Epithelial cell of proximal tubule (primary cell): ENCODE measurements at regions not wholly inside any gene's neighbourhood (a gene's known extent, or its start where the extent isn't known, plus 50 kb on each side); places are given as distances from the start of the nearest gene placed in this dataset.
A peak's percentile ranks its signal among the peaks of the same experiment; 100 is the strongest.
"Not testable (repeated sequence)": the region's sequence is repeated elsewhere in the genome, so short reads cannot be mapped to it uniquely, and the experiment has no call there.

ENCODE experiments used
- DNase-seq: peaks from one replicate; pipeline ENCODE4 v3.0.0-alpha.2; 2011; ENCODE audit warnings: low read depth
- H3K4me3 ChIP-seq: 2 replicates; pipeline ENCODE4 v1.5.1; 2011; ENCODE audit warnings: low read depth, mild to moderate bottlenecking, low read length
- CTCF ChIP-seq: conservative IDR thresholded peaks from 2 replicates; pipeline ENCODE4 v1.5.1; 2012; ENCODE audit warnings: low read depth, mild to moderate bottlenecking, low read length

- no peak for DNase-seq
- no peak for TF ChIP-seq CTCF
- no peak overlapping the region for H3K4me3 ChIP-seq
Observed at GRCh38 chrX:7462110-7462509, 314.2 kb upstream of the PUDP start.

GRCh38 chrX:7461051-7461450 lies 313.1 kb upstream of the PUDP start:
- DNase-seq: not testable (repeated sequence)

DNA sequence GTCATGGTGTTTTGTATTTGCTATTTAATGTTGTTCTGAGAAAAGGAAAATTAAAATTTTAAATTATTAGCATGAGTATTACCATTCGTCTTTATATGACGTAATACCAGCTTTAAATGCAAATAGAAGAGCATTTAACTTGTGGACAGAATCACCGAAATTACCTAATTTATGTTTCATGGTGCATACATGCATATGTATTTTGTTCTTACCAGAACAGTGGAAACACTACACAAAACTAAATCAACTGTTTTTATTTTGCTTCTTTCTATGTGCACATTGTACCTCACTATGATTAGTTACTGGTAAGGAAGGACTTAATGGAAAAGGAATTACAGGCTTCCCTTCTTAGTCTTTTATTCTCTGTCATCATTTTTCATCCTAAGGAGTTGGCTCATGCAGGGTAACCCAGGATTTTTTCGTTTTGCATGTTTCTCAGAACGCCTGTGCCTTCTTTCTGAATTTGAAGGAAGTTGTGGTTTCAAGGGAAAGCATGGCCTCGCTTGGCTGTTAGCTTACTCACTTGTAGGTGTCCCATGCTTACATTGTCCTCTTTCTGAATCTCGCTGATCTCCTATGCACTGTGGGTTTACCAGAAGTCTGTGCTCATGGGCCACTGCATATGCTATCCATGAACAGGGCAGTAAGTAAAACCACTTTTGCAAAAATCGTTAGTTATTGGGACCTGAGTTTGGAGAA lies 300.0 kb upstream of the PUDP start:
- no peak overlapping the region for H3K4me3 ChIP-seq
- TF ChIP-seq CTCF: no peak
- DNase-seq: no peak

More at GRCh38 chrX:7461051-7461450, 313.1 kb upstream of the PUDP start:
- H3K4me3 ChIP-seq: not testable (repeated sequence)

- TF ChIP-seq CTCF: no peak
- H3K4me3 ChIP-seq: no peak overlapping the region
- peak; percentile 69 for DNase-seq
Observed at GRCh38 chrX:7446815-7447214, 298.9 kb upstream of the PUDP start.

- no peak for TF ChIP-seq CTCF
- H3K4me3 ChIP-seq: no peak overlapping the region
- DNase-seq: no peak
Observed at GRCh38 chrX:7444967-7445366, 297.0 kb upstream of the PUDP start.

DNA sequence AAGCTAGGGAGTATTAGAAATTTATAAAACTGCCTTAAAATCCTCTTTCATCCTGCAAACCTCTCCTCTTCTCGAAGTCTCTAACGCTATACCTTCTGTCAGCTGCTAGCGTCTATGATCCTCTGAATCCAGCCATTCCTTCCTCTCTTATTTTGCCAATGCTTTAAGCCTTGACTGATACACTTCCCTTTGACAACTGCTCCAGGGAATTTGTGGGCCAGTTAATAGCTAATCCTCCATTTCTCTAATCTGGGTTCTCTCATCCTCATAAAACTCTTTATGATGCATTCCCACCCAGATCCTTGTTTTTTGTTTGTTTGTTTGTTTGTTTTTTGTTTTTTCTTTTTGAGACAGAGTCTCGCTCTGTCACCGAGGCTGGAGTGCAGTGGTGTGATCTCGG lies 293.6 kb upstream of the PUDP start:
- H3K4me3 ChIP-seq: no peak overlapping the region
- no peak for DNase-seq
- TF ChIP-seq CTCF: no peak

DNA sequence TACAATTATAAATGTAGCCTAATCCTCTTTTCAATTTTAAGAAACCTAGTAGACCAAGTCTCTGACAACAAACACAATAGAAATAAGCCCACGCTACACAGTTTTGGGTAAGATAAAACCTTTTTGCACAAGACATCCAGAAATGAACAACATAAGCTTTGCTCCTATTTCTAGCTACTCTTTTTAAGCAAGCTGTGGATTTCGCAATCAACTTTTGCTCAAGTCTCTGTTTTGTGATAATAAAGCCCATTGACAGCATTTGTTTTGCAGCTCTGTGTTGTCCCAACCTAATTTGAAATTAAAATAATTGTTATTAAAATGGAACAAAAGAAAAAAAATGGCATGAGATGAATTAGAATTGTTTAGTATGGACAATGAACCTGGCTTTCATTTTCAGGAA lies 287.9 kb upstream of the PUDP start:
- no peak for TF ChIP-seq CTCF
- no peak overlapping the region for H3K4me3 ChIP-seq
- no peak for DNase-seq
